ENCODE measurements at regions not wholly inside any gene's neighbourhood (a gene's known extent, or its start where the extent isn't known, plus 50 kb on each side); places are given as distances from the start of the nearest gene placed in this dataset.
"Not testable (repeated sequence)": the region's sequence is repeated elsewhere in the genome, so short reads cannot be mapped to it uniquely, and the experiment has no call there.

DNA sequence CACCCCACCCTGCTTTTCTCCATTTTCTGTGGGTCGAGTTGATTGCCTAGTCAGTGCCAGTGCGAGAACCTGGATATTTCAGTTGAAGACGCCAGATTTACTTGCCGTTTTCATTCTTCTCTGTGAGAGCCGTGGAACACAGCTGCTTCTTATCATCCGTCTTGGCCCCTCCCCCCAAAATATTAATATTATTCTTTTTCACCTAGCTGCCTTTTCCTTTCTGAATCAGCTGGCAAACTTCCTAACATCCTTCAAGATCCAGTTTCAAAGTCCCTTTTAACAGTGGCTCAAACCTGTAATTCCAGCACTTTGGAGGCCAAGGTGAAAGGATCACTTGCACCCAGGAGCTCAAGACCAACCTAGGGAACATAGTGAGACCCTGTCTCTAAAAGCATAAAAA lies 117.1 kb upstream of the RASA1 start:
- no peak for DNase-seq

GRCh38 chr5:87151547-87151946 lies 116.1 kb upstream of the RASA1 start:
- no peak for DNase-seq

- DNase-seq: no peak
Observed at GRCh38 chr5:87152886-87153285, 114.8 kb upstream of the RASA1 start.

GRCh38 chr5:87154191-87154590 lies 113.5 kb upstream of the RASA1 start:
- DNase-seq: no peak

DNA sequence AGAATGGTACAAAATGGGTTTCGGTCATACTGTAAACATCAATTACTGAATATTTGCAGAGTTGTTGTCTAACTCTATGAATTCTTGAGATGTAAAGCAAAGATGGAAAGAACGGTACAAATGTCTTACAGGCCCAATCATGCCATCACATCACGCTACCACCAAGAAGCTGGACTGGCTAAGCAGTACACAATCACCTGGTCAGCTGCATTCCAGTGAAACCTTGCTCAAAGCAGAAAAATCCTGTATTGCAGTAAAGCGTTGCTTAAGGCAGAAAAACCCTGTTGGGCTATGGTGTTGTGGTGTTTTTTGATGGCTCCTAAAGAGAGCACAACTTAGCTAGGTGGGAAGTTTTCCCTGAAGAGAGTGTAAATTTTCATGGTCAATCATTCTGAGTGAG lies 112.6 kb upstream of the RASA1 start:
- DNase-seq: no peak

GRCh38 chr5:87156631-87157030 lies 111.1 kb upstream of the RASA1 start:
- DNase-seq: no peak

DNA sequence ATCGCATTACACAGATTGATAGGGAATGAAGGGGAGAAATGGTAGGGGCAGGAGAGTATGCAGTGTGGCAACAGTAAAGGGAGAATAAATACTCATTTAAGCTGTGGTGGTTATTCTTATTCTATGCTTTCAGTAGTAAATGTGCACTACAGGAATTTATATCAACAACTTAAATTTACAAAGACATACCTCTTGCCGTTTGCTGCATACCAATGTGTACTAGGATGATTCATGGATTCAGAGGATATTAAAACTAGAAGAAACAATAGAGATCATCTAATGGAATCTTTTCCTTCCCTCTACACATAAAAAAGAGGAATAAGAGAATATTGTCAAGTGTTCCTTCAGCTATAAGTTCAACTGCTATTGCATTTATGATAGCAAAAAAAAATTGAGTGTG lies 103.3 kb upstream of the RASA1 start:
- DNase-seq: no peak

DNA sequence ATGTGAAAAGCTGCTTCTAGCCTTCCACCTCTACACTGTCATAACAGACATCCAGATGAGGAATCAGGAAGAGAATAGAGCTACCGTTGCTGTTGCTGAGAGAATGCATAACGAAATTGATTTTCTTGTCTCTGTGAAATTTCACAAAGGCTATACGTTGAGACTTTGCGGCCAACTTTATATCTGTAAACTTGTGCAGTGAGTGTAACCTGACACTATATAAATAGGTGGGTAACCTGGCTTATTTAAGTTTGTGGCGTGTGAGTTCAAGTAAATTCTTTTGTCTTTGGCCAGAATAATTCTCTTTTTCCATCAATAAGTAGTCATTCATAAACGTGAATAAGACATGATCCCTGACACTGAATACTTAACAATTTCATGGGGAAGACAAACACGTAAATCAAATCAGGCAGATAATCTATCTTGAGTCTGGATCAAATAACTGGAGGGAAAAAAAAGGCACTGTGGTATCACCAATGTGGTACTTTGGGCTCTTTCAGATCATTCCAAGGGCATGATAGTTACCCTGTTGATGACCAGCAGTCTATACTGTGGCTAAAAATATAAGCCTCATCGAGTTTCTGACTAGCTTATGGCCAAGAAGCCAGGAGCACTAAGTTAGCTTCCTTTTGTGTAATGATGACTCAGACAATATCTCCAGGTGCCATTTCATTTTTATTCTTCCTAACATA lies 98.2 kb upstream of the RASA1 start:
- DNase-seq: no peak

GRCh38 chr5:87170799-87171198 lies 96.9 kb upstream of the RASA1 start:
- DNase-seq: no peak

DNA sequence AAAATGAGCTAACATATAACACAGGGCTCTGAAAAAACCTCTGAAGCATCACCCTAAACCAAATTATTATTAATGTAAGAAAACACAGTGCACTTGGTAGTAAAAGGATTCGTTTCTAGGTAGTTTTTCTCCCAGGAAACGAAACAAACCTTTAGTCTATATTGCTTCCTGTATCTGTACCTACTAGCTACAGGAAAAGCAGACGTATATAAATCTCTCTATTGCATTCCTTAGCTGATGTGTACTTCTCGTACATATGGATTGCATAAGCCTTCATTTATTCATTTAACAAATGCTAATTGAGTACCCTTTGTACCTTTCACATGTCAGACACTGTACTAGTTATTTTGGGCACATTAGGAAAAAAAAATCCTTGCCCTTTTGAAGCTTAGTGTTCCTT lies 85.0 kb upstream of the RASA1 start:
- DNase-seq: no peak

DNA sequence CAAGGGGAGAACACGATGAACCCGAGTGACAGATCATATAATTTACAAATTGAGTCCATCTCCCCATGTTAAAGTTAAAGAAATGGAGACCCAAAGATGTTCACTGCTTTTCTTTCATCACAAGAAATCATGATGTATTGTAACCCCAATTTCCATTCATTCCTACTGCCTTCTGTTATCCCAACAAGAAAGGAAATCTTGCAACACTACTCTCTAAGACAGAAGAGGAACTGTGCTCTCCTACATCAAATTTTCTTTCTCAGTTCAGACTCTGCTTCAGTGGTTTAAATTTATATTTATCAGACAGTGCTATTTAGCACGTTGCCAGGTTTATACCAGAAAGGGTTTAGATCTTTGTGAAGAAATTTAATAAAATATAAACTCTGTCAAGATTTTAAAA lies 83.8 kb upstream of the RASA1 start:
- no peak for DNase-seq

- DNase-seq: no peak
Observed at GRCh38 chr5:87184605-87185004, 83.1 kb upstream of the RASA1 start.

DNA sequence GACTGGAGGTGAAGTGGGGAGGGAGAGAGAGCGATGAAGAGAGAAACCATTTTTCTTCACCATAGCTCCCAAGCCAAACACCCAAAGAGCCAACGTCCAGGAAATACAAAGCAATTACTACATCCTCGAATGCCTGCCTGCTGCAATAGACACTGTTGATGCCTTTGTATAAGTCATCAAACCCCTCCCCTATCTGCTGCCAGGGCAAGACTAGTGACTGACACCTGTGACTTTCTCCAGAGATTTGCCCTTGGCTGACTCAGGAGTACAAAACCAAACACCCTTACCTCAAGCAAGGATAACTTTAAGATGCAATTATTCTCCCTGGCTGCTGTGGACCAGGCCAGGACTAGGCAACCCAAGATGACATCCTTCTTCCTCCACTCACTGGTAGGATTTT lies 81.8 kb upstream of the RASA1 start:
- no peak for DNase-seq

DNA sequence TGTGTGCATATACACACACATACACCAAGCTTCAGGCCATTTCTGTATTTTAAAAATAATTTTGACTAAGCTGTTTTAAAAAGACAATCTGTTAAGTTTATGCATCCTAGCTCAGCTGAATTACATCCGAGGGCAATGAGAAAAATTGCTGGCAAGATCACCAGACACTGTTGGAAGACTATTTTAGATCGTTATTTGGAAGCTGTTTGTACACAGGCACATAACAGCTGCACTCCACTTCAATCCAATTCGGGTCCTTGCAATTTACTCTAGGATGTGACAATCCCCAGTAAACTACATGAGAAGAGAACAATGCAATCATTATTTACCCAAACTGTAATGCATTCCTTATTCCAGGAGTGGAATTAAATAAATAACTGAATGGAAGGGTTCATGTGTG lies 79.3 kb upstream of the RASA1 start:
- DNase-seq: no peak

DNA sequence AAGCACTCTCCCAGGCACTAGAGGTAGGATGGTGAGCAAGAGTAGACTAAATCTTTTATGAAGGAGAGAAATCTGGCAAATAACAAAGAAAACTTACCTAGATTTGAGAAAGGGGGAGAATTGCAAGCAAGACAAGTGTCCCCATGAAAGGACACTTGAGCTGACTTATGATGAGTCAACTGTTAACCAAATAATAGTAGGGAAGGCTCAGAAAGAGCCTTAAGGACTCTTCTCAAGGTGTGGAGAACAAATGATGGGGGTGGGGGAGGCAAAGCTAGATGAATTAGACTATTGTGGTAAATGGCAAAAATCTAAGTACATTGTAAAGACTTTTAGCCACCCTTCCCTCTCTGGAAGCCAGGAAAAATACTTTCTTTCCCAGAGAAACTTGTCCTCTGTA lies 77.6 kb upstream of the RASA1 start:
- no peak for DNase-seq

- DNase-seq: no peak
Observed at GRCh38 chr5:87190687-87191086, 77.0 kb upstream of the RASA1 start.

GRCh38 chr5:87191645-87192044 lies 76.0 kb upstream of the RASA1 start:
- DNase-seq: no peak

DNA sequence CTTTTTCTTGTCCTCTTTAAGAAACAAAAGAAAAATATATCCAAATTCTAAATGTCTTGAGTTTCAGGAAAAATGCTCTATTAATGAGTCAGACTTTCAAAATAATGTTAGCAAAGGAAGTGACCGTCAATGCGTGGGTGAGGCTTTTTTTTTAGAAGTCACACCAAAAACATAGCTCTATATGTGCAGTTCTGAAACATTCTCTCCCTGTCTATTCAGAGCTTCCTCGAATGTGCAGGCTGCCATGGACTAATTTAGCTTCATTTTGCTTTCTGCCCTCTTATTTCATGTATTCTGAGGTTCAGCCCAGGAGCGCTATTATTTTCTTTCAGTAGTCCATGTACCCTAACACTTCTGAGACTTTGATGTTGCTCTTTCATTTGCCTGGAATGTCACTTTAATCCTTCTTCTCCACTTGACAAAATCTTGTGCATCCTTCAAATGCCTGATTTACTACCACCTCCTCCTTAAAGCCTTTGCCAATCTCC lies 72.5 kb upstream of the RASA1 start:
- no peak for DNase-seq

DNA sequence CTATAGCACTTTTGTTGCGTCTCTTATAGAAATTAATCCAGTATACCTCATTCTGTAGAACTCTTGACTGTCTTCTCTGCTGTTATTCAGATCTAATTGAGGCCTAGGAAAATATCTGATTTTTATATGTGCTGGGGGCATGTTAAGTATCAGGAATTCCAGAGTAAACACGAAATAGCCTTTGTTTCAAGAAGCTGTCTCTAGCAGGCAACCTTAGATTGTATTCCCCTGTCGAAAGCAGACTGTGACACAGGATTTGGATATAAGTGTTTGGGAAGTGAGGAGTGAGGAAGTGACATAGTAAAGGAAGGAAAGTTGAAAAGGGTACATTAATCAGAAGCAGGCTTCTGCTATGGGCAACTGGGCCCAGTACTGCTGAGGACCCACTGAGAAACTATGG lies 72.1 kb upstream of the RASA1 start:
- no peak for DNase-seq

DNA sequence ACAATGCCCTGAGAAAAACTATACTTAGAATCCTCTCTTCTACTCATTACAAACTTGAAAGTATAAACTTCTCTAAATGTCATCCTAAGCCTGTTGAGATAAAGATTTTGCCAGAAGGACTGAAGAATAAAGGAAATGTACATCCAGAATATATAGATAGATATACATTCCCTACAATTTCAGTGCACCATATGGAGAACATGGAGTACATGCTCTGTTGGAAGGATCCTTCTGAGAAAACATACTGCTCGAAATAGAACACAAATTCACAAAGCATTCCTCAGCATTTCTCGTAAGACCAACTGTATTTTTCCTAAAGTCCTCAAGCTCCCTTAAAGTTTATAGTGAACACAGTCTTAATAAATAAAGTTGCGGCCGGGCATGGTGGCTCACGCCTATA lies 69.7 kb upstream of the RASA1 start:
- DNase-seq: no peak

- not testable (repeated sequence) for DNase-seq
Observed at GRCh38 chr5:87199246-87199645, 68.4 kb upstream of the RASA1 start.

DNA sequence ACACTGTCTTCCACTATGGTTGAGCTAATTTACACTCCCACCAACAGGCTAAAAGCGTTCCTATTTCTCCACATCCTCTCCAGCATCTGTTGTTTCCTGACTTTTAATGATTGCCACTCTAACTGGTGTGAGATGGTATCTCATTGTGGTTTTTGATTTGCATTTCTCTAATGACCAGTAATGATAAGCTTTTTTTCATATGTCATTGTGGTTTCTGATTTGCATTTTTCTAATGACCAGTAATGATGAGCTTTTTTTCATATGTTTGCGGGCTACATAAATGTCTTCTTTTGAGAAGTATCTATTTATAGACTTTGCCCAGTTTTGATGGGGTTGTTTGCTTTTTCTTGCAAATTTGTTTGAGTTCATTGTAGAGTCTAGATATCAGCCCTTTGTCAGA lies 68.0 kb upstream of the RASA1 start:
- not testable (repeated sequence) for DNase-seq

GRCh38 chr5:87210076-87210475 lies 57.6 kb upstream of the RASA1 start:
- DNase-seq: no peak

- DNase-seq: no peak
Observed at GRCh38 chr5:87210743-87211142, 56.9 kb upstream of the RASA1 start.

- no peak for DNase-seq
Observed at GRCh38 chr5:87211676-87212075, 56.0 kb upstream of the RASA1 start.

DNA sequence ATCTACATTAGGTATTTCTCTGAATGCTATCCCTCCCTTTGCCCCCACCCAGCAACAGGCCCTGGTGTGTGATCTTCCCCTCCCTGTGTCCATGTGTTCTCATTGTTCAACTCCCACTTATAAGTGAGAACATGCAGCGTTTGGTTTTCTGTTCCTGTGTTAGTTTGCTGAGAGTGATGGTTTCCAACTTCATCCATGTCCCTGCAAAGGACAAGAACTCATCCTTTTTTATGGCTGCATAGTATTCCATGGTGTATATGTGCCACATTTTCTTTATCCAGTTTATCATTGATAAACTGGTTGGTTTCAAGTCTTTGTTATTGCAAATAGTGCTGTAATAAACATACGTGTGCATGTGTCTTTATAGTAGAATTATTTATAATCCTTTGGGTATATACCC lies 55.5 kb upstream of the RASA1 start:
- not testable (repeated sequence) for DNase-seq
